ENCODE measurements at regions not wholly inside any gene's neighbourhood (a gene's known extent, or its start where the extent isn't known, plus 50 kb on each side); places are given as distances from the start of the nearest gene placed in this dataset.
"Not testable (repeated sequence)": the region's sequence is repeated elsewhere in the genome, so short reads cannot be mapped to it uniquely, and the experiment has no call there.

DNA sequence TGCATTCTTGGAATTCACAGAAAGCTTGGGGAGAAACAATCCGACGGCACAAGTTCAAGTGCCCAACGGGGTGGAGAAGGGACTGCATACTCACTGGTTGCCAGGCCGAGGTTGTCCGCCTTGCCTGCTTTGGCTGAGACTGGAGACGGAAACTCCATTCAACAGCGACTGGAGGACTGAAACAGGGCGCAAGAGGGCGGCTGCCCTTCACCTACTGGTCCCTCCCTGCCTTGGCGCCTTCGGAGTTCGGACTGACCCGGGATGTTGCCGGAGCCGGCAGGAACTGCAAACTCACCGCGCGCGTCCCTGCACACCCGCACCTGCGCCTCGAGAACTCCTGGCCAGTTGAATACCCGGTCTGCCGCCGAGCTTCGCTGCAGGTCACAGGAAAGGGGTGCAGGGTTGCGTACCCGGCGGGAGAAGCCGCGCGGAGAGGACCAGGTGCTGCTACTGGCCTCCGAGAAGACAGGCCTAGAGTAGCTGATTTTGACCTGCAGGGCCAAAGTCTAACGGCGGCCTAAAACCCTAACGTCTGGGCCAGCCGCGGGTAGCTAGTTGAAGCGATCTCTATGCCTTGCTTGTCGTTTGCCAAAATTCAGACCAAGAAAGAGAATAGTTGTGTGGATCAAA, 132.9 kb downstream of the FAM72B start:
- DNase-seq (ENCODE audit: low read depth in 3 of 3, low spot score in 1 of 3): not testable (repeated sequence)

DNA sequence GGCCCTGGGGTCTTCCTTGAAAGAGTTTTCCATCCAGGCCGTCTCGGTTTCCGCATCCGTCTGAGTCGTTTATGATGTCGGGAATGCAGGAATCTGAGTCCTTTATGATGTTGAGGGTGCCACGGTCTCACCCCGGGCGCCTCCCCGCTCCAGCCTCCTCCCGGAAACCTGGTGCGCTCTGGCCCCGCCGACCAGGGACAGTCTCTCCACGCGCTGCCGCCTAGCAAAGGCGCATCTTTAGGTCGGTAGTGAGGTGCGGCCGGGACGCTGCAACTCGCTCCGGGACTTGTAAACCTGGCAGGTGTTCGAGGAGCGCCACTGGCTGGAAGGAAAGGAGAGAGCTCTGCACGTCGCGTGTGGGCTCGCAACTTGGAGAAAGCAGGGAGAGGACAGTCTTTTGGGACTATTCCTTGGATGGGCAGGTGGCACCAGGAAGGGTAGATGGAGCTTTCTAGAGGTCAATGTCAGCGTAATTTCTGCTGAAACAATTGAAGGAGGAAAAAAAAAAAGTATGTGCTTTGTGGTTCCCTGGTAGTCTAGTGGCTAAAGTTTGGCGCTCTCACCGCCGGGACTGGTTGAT, 132.0 kb downstream of the FAM72B start:
- not testable (repeated sequence) for DNase-seq (ENCODE audit: low read depth in 3 of 3, low spot score in 1 of 3)

DNA sequence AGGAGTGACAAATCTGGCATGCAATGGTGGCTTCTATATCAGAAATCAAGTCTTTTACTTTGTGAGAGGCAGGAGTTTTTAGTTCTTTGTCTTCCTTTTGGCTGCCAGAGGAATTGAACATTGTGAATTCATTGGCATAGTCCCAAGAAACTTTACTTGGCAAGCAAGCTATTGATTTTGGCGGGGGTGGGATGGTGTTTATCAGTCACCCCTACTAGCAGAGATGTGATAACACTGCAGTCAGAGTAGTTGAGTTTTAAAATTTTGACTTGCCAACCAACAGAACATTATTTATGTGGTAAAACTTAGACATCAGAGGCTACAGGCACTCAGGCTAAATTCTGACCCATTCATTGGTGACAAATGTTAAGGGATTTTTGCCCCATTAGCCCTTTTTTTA, 129.2 kb downstream of the FAM72B start:
- not testable (repeated sequence) for DNase-seq (ENCODE audit: low read depth in 3 of 3, low spot score in 1 of 3)

DNA sequence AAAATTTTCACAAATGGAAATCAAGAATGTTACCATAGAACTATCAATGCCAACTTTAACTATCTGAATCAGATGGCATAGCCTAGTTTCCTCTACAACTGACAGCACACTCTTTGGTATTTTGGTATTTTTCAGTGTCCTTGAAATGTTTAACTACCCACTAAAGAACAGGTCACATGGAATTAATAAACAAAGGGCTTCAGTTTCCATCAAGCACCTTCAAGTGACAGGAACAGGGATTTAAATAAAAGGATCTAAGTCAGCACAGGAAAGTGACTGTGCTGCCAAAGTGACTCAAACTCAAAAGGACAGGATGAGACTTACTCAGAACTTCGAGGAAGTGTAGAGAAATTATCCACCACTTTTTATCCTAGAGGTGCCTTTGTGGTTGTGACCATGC, 117.2 kb downstream of the FAM72B start:
- not testable (repeated sequence) for DNase-seq (ENCODE audit: low read depth in 3 of 3, low spot score in 1 of 3)

DNA sequence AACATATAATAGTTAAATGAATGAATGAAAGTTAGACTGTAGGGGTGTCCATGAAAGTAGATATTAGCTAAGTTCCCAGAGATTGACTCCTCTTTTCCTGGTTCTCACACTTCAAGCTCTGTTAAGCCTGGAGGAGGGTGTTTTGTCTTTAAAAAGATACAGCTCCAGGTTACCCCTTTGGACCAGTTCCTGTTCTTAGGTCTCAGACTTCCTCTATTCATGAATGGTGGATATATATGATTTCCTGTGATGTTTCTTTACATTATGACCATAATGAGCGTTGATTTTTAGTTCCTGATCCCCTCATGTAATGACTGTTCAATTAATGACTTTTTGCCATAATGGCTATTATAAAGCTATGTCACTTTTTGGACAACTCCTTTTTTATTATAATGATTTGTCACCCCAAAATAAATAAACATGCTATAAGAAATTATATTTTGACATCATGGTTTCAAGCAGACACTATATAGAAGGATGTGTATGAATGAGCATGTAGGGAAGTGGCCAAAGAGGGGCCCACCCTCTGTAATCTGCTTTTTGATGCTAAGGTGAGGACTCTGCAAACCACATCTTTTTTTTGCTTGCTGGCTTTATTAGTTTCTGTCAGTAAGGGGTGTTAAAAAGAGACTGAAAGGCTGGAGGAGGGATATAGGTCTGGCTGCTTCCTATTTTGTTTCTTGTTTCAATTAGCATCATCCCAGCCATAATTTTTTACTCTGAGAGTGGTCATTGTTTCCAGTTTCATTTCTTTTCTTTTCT, 115.2 kb downstream of the FAM72B start:
- DNase-seq (ENCODE audit: low read depth in 3 of 3, low spot score in 1 of 3): not testable (repeated sequence)

DNA sequence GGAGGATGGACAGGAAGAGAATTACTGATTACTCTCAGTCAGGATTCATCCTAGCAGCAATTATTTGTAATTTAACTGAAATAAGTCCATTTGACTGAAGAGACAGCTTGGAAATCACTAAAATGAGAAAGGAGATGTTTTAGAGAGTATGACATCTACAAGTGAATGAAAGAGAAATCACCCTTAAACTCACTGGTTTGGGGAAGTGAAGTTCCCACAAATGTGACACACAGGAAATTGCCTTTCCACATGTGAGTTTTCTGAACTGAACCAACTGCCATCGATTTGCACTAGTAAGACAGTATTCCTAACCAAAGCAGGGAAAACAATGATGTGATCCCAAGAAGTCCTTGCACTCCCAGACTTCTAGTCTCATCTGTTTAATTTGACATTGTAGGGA, 110.3 kb downstream of the FAM72B start:
- DNase-seq (ENCODE audit: low read depth in 3 of 3, low spot score in 1 of 3): not testable (repeated sequence)

DNA sequence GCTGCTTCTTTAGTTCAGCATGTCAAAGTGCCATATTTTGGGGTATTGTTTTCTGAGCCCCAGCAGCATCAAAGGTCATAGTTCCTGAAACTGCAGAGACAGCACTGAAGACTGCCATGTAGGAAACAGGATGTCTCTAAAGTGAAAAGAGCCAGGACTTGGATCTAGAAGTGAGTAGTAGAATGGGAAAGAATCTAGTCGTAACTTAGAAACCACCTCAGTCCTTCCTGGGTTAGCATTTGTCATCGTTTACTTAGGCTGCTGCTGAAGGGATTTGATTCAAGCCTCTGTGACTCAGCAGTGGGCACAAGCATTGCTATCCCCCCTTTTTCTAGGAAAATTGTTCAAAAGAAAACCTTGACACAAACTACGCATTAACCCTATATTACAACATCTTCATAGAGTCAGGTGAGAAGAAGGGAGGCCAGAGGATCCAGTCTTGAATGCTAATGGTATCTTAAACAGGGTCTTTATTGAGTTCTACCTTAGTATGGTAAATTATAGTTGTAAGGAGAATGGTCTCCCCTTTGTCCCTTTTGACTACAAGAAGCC, 108.8 kb downstream of the FAM72B start:
- not testable (repeated sequence) for DNase-seq (ENCODE audit: low read depth in 3 of 3, low spot score in 1 of 3)

DNA sequence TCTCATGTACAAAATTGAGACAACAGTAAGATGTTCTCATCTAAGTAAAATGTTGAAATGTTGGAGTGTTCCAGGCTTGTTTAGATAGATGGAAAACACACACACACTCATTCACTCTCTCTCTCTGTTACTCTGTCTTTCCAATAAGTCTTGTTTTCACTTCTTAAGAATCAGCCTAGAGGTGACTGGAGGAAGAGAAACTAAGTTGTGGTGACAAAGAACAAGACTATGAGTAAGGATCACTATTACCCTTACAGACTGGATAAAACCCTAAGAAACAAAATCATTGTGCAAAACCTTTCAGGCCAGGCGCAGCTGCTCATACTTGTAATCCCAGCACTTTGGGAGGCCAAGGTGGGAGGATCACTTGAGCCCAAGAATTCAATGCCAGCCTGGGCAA, 107.5 kb downstream of the FAM72B start:
- DNase-seq (ENCODE audit: low read depth in 3 of 3, low spot score in 1 of 3): not testable (repeated sequence)

DNA sequence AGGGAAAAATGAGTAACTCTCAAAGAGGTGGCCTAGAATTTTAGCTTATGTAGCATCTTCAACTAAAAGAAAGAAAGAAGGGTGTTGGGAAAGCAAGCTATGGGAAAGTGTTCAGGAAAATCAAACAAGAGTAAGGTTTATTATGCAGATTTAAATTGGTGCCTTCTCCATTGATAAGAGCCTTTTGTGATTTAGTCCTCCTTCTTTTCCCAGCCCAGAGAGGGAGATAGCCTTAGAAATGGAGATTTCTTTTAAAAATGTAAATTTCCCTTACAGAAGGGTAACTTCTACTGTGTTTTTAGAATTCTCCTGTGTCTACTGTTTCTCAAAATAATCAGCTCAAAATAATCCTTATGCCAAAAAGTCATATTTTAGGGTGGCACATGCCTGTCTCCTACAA, 104.5 kb downstream of the FAM72B start:
- DNase-seq (ENCODE audit: low read depth in 3 of 3, low spot score in 1 of 3): not testable (repeated sequence)

DNA sequence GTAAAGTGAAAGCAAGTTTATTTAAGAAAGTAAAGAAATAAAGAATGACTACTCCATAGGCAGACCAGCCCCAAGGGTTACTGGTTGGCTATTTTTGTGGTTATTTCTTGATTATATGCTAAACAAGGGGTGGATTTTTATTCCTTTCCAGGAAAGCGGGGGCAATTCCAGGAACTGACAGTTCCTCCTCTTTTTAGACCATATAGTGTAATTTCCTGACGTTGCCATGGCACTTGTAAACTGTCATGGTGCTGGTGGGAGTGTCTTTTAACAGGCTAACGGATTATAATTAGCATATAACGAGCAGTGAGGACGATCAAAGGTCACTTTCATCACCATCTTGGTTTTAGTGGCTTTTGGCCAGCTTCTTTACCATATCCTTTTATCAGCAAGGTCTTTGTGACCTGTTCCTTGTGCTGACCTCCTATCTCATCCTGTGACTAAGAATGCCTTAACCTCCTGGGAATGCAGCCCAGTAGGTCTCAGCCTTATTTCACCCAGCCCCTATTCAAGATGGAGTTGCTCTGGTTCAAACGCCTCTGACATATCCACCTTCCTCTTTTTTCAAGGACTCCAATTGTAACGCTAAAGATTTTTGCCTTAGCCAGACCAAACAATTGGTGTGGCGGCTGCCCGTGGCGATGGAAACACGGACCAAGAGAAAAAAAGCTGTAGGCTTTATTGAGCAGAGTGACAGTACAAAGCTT, 103.8 kb downstream of the FAM72B start:
- not testable (repeated sequence) for DNase-seq (ENCODE audit: low read depth in 3 of 3, low spot score in 1 of 3)

DNA sequence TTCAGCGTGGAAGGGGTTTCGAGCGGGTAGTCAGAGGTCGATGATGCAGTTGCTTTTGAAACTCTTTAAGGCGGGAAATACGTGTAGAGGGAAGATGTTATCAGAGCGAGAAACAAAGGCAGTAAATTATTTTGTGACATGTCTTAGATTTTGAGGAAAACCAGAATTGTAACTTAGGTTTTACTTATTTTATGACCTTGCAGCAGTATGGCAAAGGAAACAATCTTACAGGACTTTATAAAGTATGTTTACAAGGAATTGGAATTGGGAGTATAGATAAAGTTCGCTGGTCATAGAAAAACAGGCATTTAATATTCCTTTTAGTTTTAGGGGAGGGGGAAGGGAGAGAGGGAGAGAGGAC, 103.3 kb downstream of the FAM72B start:
- DNase-seq (ENCODE audit: low read depth in 3 of 3, low spot score in 1 of 3): not testable (repeated sequence)

DNA sequence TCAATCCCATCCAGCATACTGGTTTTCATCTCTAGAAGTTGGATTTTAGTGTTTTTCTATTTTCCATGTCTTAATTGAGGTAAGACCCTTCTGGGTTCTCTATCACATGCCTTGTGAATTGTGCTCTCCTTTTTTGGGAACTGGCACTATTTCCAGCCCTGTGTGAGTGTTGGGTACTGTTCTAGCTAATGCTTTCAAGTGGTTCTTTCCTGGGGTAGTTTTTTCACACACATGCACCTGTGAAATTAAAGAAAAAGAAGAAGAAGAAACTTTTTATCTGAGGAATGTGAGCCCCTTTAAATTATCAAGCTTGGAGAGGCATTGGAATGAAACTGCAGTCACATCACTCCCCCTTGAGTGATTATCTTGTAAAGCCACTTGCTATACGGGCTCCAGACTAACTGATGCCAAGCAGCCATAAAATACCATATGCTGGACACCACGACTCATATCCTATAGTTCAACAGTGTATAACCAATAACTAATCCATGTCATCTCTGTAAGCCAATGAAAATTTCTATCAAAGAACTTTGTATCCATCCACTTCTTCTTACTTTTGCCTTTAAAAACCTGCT, 102.4 kb downstream of the FAM72B start:
- not testable (repeated sequence) for DNase-seq (ENCODE audit: low read depth in 3 of 3, low spot score in 1 of 3)

DNA sequence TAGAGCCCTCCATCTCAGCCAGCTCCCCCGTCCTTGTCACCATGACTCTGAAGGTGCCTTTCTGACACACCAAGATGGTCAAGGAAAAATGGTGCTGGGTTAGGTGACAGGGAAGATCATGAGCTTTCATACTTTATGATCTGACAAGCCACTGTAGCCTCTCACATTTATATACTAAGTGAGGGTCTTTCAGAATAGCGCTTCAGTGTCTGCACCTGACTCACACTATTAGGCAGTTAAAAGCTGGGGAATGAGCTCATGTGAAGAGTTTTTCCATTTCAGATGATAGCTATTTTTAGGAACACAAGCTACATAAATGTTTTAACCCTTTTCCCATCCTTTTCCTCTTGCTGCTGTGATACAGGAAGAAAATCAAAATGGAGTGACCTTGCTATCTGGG, 101.1 kb downstream of the FAM72B start:
- not testable (repeated sequence) for DNase-seq (ENCODE audit: low read depth in 3 of 3, low spot score in 1 of 3)

DNA sequence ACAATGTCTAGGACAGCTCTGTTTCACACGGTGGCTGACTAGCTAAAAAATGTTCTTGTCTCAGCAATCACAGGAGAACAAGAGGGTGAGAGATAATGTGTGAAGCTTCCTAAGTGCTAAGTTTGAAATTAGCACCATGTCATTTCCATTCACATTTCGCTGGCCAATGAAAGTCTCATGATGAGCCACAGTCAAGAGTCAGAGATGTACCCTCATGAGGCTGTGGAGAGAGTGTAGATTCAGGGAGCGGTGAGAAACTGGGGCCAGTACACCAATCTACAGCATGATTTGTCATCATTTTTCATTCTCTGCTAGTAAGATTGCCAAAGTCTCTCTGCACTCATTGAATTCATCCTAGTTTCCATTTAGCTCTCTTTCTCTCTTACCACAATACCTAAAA, 97.9 kb downstream of the FAM72B start:
- DNase-seq (ENCODE audit: low read depth in 3 of 3, low spot score in 1 of 3): not testable (repeated sequence)

DNA sequence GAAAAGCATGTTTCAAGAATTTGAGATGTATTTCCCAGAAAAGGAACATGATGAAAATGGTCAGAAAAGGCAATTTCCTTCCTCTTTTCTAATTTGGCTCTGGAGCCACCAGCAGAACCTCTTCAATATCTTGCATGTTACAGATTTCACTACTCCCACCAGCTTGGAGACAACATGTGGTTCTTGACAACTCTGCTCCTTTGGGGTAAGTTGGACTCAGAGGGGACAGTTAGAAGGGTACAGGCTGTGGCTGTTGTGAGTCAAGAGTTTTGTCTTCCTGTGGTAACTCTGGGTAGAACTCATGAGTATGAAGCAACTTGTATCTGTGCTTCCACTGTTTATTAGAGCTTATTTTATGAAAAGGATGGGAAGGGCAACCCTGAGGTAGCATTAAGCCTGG, 96.9 kb downstream of the FAM72B start:
- not testable (repeated sequence) for DNase-seq (ENCODE audit: low read depth in 3 of 3, low spot score in 1 of 3)

DNA sequence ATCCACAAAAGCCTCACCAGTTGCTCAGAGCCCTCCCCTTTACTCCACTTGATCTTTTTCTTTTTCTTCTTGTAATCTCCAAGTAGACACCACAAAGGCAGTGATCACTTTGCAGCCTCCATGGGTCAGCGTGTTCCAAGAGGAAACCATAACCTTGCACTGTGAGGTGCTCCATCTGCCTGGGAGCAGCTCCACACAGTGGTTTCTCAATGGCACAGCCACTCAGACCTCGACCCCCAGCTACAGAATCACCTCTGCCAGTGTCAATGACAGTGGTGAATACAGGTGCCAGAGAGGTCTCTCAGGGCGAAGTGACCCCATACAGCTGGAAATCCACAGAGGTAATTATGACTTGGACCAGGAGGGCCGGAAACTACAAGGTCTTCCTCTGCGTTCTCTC, 95.6 kb downstream of the FAM72B start:
- DNase-seq (ENCODE audit: low read depth in 3 of 3, low spot score in 1 of 3): not testable (repeated sequence)

DNA sequence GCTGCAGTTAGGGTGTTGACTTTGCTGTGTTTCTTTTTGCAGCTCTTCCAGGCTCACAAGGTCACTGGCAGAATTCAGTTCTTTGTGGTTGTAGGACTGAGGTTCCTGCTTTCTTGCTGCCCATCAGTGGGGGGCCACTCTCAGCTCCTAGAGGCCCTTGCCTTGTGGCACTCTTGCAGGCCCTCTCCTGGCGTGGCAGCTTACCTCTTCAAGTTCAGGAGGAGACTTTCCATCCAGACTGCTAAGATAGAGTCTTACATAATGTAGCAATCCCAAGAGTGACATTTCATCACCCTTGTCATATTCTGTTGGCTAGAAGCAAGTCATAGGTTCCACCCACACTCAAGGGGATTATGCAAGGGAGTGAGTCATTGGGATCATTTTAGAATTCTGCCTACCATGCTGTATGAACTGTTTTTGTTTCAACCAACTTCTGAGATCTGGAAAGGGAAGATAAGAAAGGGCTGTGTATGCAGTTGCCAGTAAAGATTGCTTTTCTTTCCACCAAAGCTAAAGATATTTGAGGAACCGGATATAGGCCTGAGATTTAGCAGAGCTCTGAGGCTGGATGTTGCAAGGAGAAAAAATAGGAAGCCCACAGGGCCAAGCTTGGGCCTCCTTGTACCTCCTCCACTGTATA, 91.7 kb downstream of the FAM72B start:
- DNase-seq (ENCODE audit: low read depth in 3 of 3, low spot score in 1 of 3): not testable (repeated sequence)

DNA sequence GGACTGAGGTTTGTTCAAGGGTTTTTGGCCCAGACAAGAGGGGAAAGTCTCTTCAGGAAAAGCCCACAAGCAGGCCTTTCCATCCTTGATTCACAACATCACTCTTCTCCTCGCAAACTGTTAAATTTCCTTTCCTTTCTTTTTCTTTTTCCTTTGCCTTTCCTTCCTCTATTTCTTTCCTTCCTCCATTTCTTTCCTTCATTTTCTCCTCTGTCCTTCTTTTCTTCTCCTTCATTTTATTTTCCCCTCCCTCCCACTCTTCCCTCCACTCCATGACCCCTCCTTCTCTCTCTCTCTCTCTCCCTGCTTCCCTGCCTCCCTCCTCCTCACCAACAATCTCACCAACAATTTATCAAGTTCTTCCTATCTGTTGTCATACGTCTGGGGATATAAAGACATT, 89.1 kb downstream of the FAM72B start:
- not testable (repeated sequence) for DNase-seq (ENCODE audit: low read depth in 3 of 3, low spot score in 1 of 3)

DNA sequence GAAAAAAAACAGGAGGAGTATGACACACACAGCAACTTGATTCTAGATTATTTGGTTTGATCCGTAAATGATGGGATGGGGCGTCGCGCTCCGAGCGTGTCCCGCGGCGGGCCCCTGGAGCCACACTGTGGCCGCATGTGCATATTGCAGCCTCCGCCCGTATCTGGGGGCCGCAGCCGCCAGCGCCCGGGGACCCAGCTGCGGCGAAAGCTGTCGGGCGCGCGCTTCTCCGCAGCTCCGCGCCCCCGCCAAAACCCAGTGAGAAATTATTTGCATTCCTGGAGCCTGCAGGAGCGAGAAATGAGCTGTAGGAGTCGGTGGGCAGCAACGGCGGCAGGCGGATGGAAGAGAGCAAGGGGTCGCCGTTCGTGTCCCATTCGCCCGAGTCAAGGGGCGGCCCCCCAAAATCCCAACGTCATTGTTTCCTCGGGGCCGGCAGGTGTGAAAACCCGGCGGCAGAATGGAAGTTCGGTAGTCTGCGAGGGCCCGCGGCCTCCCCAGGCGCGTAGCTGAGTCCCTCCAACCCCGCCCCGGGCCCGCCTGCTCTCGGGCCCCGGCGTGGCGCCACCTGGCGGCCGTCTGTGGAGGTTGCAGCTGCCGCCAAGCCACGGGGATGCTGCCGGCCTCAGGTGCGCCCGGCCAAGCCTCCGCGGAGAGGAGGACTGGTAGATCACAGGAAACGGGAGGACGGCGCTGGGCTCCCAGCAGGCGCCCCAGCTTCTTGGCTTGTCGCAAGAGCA, 86.8 kb downstream of the FAM72B start:
- peak; percentile 57 to 83 (median 74) for DNase-seq (ENCODE audit: low read depth in 3 of 3, low spot score in 1 of 3)

DNA sequence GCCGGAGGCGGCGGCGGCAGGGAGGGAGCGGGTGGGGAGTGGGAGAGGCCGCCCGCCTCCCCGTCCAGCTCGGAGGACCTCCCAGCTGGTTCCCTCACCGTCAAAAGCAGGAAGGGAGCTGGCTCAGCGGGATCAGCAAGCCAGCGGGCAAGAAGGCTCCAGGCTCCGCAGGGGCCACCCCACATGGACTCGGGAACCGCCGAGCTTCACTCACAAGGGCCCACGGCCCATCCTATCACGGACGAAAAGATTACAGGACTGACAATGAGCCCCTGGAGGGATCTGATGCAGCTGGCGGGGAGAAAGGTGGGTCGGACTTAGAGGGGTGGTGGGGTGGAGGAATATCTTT, 86.3 kb downstream of the FAM72B start:
- not testable (repeated sequence) for DNase-seq (ENCODE audit: low read depth in 3 of 3, low spot score in 1 of 3)

All from stimulated activated CD4-positive, alpha-beta T cell treated with anti-CD3 and anti-CD28 coated beads, TNF-alpha, amount 100 ng/mL, for 1 hour (primary cell).